HepG2 (cell line): ENCODE measurements at regions not wholly inside any gene's neighbourhood (a gene's known extent, or its start where the extent isn't known, plus 50 kb on each side); places are given as distances from the start of the nearest gene placed in this dataset.

Experiments
- ATAC-seq: fragments of 200-7000 bp; cut with Tn5 transposase; 3 replicates; pipeline ENCODE4 v1.9.1; 2020; ENCODE audit warnings: mild to moderate bottlenecking, moderate library complexity
- BruUV-seq: library from RNA; stranded (reverse); fragments of 400-500 nt; replicated peaks from 2 replicates; lab custom pipeline; 2021; lab: Mats Ljungman, UMichigan
- CTCF ChIA-PET: fragments of 300-600 bp; formaldehyde crosslinking; extraction: SDS; loops from one replicate; lab custom pipeline; 2021; ENCODE audit warnings: low total read pairs, inconsistent platforms, low intra/inter-chr PET ratio; lab: Yijun Ruan, JAX
- POLR2A ChIA-PET: fragments of 350-600 bp; sonication (Branson Sonifier 250); formaldehyde crosslinking; loops from one replicate; lab custom pipeline; 2020; ENCODE audit warnings: antibody characterized with exemption, inconsistent platforms; lab: Yijun Ruan, JAX
- DNase-seq: peaks from one replicate; pipeline ENCODE4 v3.0.0-alpha.2; 2015; ENCODE audit warnings: low spot score
- FAIRE-seq: peaks from 3 replicates; lab custom pipeline; 2011; peaks lifted over from hg19 to GRCh38; lab: Jason Lieb, UNC
- H2AFZ ChIP-seq: one replicate; pipeline ENCODE4 v1.6.1; 2011; ENCODE audit warnings: low read length, inconsistent platforms
- H3K27ac ChIP-seq: fragments of 300-600 bp; 3 replicates; pipeline ENCODE4 v1.8.0; 2011; ENCODE audit warnings: mixed run types, mild to moderate bottlenecking, mixed read lengths, low read length, inconsistent platforms; ENCODE audit not compliant: insufficient read depth; ENCODE audit errors: extremely low read length
- H3K27me3 ChIP-seq, 2 experiments: fragments of 200-600 bp in 1 of 2; 2 replicates in 1 of 2; 3 replicates in 1 of 2; pipeline versions ENCODE4 v1.6.0 to v1.8.0; 2011; ENCODE audit warnings: low read length in 2 of 2, mild to moderate bottlenecking in 2 of 2, moderate library complexity in 2 of 2, inconsistent platforms in 1 of 2; ENCODE audit not compliant: insufficient read depth in 2 of 2, control insufficient read depth in 1 of 2
- H3K36me3 ChIP-seq, 2 experiments: fragments of 200-600 bp in 1 of 2; replicated peaks in 1 of 2; 2 replicates in 1 of 2; 3 replicates in 1 of 2; pipeline versions ENCODE4 v1.5.1 to v1.8.0; 2011; ENCODE audit warnings: low read length in 2 of 2, inconsistent platforms in 1 of 2; ENCODE audit not compliant: insufficient read depth in 2 of 2, control insufficient read depth in 1 of 2
- H3K4me1 ChIP-seq: 2 replicates; pipeline ENCODE4 v1.5.1; 2012; ENCODE audit warnings: low read length, inconsistent platforms; ENCODE audit not compliant: insufficient read depth
- H3K4me2 ChIP-seq: 2 replicates; pipeline ENCODE4 v1.6.0; 2011; ENCODE audit warnings: low read depth, low read length, inconsistent platforms
- H3K4me3 ChIP-seq, 3 experiments: fragments of 200-600 bp in 1 of 3; sonication (generic), shearing (Covaris generic) in 1 of 3; replicated peaks in 1 of 3; 2 replicates each; pipeline ENCODE4 v1.5.1; 2011 to 2016; ENCODE audit warnings: low read length in 3 of 3, inconsistent platforms in 2 of 3, low read depth in 2 of 3, mild to moderate bottlenecking in 2 of 3, control low read depth in 1 of 3, mixed read lengths in 1 of 3; ENCODE audit not compliant: insufficient read depth in 1 of 3
- H3K79me2 ChIP-seq: one replicate; pipeline ENCODE4 v1.6.1; 2011; ENCODE audit warnings: low read length, inconsistent platforms; ENCODE audit not compliant: insufficient read depth
- H3K9ac ChIP-seq: 2 replicates; pipeline ENCODE4 v1.6.0; 2011; ENCODE audit warnings: mild to moderate bottlenecking, low read depth, low read length, inconsistent platforms; ENCODE audit not compliant: insufficient read depth
- H3K9me3 ChIP-seq: 2 replicates; pipeline ENCODE4 v1.5.1; 2012; ENCODE audit warnings: mild to moderate bottlenecking, low read length
- H4K20me1 ChIP-seq: 2 replicates; pipeline ENCODE4 v1.6.0; 2011; ENCODE audit warnings: inconsistent platforms, mild to moderate bottlenecking, low read length, moderate library complexity; ENCODE audit not compliant: insufficient read depth
- ATF7 ChIP-seq, 2 experiments: fragments of 450-650 bp in 1 of 2; sonication (generic) in 1 of 2; formaldehyde crosslinking in 1 of 2; IDR thresholded peaks; 2 replicates each; pipeline versions ENCODE4 v1.4.0 to v1.6.1; 2016 to 2020; ENCODE audit warnings: antibody characterized with exemption in 1 of 2, mild to moderate bottlenecking in 1 of 2, missing genetic modification reagents in 1 of 2
- HNF1A ChIP-seq, 2 experiments: sonication (generic) in 1 of 2; formaldehyde crosslinking in 1 of 2; IDR thresholded peaks; 2 replicates each; pipeline versions ENCODE4 v1.4.0 to v1.6.1; 2016 to 2020; ENCODE audit warnings: borderline replicate concordance in 1 of 2, low read depth in 1 of 2, mild to moderate bottlenecking in 1 of 2, missing genetic modification reagents in 1 of 2
- SETDB1 ChIP-seq: sonication (generic); formaldehyde crosslinking; IDR thresholded peaks from 2 replicates; pipeline ENCODE4 v1.5.1; 2020; ENCODE audit warnings: missing genetic modification reagents, mild to moderate bottlenecking, borderline replicate concordance
- SRY ChIP-seq: sonication (generic); formaldehyde crosslinking; IDR thresholded peaks from 2 replicates; pipeline ENCODE4 v1.8.0; 2022; ENCODE audit warnings: mild to moderate bottlenecking, missing genetic modification reagents
- ZNF552 ChIP-seq: sonication (generic); formaldehyde crosslinking; IDR thresholded peaks from 2 replicates; pipeline ENCODE4 v1.9.0; 2022; ENCODE audit warnings: missing genetic modification reagents, mild to moderate bottlenecking, borderline replicate concordance
- ZNF704 ChIP-seq: sonication (generic); formaldehyde crosslinking; IDR thresholded peaks from 2 replicates; pipeline ENCODE4 v1.8.1; 2023; ENCODE audit warnings: mild to moderate bottlenecking, inconsistent platforms, moderate library complexity, missing genetic modification reagents, borderline replicate concordance
- ZZZ3 ChIP-seq: sonication (generic); formaldehyde crosslinking; IDR thresholded peaks from 2 replicates; pipeline ENCODE4 v1.4.0; 2020; ENCODE audit warnings: missing genetic modification reagents, mild to moderate bottlenecking, borderline replicate concordance
- WGBS: methylation state at CpG from one replicate; pipeline ENCODE4 v1.1.6; 2017; ENCODE audit warnings: low lambda C conversion rate; 5-methylcytosine and 5-hydroxymethylcytosine counted together
- in situ Hi-C: cut with HindIII; loops from 2 replicates; pipeline ENCODE4 v1.10.0; 2017; ENCODE audit warnings: low pct_unique_long_range_greater_than_20kb; ENCODE audit not compliant: extremely low pct_ligation_motif_present
- intact Hi-C: fragments of 100-400 bp; cut with micrococcal nuclease; formaldehyde crosslinking; loops from one replicate; pipeline ENCODE4 v1.10.0; 2022; ENCODE audit not compliant: unreplicated experiment

GRCh38 chr13:29902632-29903305, 52.4 kb upstream of the UBL3 start:
- no peaks in the 10 kb centered on the region for H3K36me3 ChIP-seq
- DNase-seq (no peak), FAIRE-seq (no peak), ATAC-seq (no peak)
- WGBS: 6% methylated on average over 4 of the region's 4 CpGs
- H3K27me3 ChIP-seq: no peaks in the 10 kb centered on the region
- no peaks in the 10 kb centered on the region for H4K20me1 ChIP-seq
- peaks cover 6% of the 10 kb centered on the region for H3K4me1 ChIP-seq
- no TSS peak for BruUV-seq
- H3K27ac ChIP-seq: no peak overlapping the region
- H3K9ac ChIP-seq: no peak overlapping the region
- H2AFZ ChIP-seq: no peak overlapping the region
- ChIA-PET POLR2A (no interaction called here), CTCF (no interaction called here)
- H3K4me2 ChIP-seq: no peak overlapping the region
- in situ Hi-C loops (no loop called here), intact Hi-C loops (no loop called here)
- H3K4me3 ChIP-seq: no peak overlapping the region
- H3K79me2 ChIP-seq: no peaks in the 10 kb centered on the region
- TF ChIP-seq ZNF552 (CRISPR knock-in tag) (no peak), ATF7 (IDR thresholded peaks at IDR 0.05) (peak; percentile 26; the same call in 1 of the 2 replicates), ATF7 (CRISPR knock-in tag; IDR thresholded peaks at IDR 0.05) (no peak), SETDB1 (CRISPR knock-in tag) (no peak)
- no peaks in the 10 kb centered on the region for H3K9me3 ChIP-seq

- no peak for ATAC-seq
- no peak for TF ChIP-seq SRY (CRISPR knock-in tag)
- no peak for TF ChIP-seq HNF1A (IDR thresholded peaks at IDR 0.05; ENCODE audit: low read depth)
- TF ChIP-seq HNF1A (CRISPR knock-in tag; IDR thresholded peaks at IDR 0.05; ENCODE audit: borderline replicate concordance): no peak
- no peak for TF ChIP-seq ZNF704 (CRISPR knock-in tag)
- no peak for TF ChIP-seq ZZZ3 (CRISPR knock-in tag)
These were observed 51.6 kb upstream of the UBL3 start for GRCh38 chr13:29901710-29902631.

More at GRCh38 chr13:29901710-29902631, 51.6 kb upstream of the UBL3 start:
- intact Hi-C loops: no loop called here
- H3K36me3 ChIP-seq: no peaks in the 10 kb centered on the region
- no peak for DNase-seq
- no peaks in the 10 kb centered on the region for H3K9me3 ChIP-seq
- no peak overlapping the region for H3K27ac ChIP-seq
- H3K27me3 ChIP-seq: no peaks in the 10 kb centered on the region
- no peak for FAIRE-seq
- in situ Hi-C loops: no loop called here
- H3K4me3 ChIP-seq: no peak overlapping the region
- no peak overlapping the region for H3K4me2 ChIP-seq
- ChIA-PET CTCF (no interaction called here), POLR2A (no interaction called here)
- H4K20me1 ChIP-seq: no peaks in the 10 kb centered on the region
- WGBS: 27% methylated on average over 11 of the region's 11 CpGs
- no peak overlapping the region for H3K9ac ChIP-seq
- H2AFZ ChIP-seq: no peak overlapping the region
- no peaks in the 10 kb centered on the region for H3K79me2 ChIP-seq
- H3K4me1 ChIP-seq: peaks cover 6% of the 10 kb centered on the region
- no TSS peak for BruUV-seq
